HG03196 (cell line): ENCODE measurements at regions not wholly inside any gene's neighbourhood (a gene's known extent, or its start where the extent isn't known, plus 50 kb on each side); places are given as distances from the start of the nearest gene placed in this dataset.

Experiments used
- ATAC-seq: cut with Tn5 transposase; IDR thresholded peaks from one replicate; pipeline ENCODE4 v1.9.1; 2021; ENCODE audit not compliant: unreplicated experiment

DNA sequence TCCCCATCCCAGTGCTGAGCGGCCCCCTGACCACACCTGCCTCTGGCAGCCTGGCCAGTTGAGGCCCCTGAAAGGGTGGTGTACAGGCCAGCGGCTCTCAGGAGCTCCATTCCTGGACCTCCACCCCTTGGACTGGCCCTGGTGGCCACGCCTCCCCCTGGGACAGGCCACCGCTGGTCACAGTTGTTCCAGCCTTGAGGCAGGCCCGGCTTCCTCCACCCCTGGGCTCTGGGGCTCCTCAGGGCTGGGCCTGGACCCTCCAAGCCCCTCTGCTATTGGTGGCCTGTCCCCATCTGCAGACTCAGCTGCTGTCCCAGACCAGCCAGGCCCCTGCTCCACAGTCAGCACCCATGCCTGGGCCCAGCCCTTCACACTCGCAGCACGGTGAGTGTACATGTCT is 93.2 kb upstream of the NKX1-1 start:
- ATAC-seq, result no peak

DNA sequence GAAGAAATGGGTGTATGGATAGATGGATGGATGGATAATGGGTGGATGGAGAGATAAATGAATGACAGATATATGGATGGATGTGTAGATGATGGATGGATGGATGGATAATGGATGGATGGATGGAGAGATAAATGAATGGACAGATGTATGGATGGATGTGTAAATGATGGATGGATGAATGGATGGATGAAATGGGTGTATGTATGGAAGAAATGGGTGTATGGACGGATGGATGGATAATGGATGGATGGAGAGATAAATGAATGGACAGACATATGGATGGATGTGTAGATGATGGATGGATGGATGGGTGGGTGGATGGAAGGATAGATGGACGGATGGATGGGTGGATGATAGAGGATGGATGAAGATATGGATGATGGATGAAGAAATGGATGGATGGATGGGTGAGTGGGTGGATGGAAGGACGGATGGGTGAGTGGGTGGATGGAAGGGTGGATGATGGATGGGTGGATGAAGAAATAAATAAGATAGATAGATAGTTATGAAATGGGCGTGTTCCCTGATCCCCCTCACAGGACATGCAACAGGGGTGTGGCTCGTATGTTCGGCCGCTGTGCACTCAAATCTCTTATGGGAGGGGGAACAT is 91.1 kb upstream of the NKX1-1 start:
- ATAC-seq, result no peak

DNA sequence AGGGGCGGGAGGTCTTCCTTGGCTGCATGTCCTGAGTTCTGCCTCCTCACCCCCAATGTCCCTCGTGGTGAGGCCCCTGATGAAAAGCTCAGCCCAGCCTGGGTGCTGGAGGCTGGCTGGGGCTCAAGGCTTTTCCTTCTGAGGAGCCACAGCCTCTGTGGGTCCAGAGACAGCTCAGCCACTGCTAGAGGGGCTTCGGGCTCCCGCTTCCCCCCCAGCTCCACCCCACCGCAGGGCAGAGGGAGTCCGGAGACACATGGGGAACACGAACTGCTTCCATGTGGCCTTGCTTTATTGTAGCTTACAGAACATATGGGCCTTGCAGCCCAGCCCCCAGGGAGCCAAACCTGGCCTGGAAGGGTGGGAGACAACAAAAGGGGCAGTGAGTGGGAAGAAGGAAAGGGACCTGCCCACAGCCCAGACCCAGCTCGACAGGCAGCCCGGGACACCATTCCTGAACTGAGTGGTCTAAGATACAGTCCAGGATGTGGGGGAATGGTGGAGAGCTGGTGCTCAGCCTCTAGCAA is 89.9 kb upstream of the NKX1-1 start:
- ATAC-seq, result no peak

DNA sequence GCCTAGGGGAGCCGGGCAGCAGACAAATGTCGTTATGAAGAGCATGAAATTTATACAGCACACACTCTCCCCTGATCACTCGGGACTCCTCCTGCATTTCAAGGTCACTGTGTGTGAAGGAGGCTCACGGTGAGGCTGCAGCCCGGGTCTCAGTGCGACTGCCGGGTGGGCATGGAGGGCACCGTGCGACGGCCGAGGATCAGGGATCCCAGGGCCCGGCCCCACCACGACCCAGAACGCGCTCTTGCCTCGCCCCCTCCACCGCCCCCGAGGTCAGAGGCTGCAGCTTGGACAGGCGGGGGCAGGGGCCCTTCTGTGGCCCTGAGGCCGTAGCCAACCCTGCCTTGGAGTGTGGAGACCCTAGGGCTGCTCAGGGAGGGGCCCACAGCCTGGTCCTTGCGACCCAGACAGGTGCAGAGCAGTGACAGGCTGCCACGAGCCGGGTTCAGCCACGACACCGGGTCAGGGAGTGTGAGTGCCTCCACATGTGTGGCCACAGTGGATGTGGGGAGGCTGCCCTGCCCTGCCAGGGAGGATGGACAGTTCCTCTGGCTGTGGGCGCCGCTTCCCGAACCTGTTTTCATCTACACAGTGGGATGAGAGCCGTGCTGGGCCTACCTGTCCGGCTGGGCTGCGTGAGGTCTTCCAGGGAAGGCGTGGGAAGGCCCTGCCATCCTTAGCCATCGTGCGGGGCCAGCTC is 89.3 kb upstream of the NKX1-1 start:
- no peak for ATAC-seq

DNA sequence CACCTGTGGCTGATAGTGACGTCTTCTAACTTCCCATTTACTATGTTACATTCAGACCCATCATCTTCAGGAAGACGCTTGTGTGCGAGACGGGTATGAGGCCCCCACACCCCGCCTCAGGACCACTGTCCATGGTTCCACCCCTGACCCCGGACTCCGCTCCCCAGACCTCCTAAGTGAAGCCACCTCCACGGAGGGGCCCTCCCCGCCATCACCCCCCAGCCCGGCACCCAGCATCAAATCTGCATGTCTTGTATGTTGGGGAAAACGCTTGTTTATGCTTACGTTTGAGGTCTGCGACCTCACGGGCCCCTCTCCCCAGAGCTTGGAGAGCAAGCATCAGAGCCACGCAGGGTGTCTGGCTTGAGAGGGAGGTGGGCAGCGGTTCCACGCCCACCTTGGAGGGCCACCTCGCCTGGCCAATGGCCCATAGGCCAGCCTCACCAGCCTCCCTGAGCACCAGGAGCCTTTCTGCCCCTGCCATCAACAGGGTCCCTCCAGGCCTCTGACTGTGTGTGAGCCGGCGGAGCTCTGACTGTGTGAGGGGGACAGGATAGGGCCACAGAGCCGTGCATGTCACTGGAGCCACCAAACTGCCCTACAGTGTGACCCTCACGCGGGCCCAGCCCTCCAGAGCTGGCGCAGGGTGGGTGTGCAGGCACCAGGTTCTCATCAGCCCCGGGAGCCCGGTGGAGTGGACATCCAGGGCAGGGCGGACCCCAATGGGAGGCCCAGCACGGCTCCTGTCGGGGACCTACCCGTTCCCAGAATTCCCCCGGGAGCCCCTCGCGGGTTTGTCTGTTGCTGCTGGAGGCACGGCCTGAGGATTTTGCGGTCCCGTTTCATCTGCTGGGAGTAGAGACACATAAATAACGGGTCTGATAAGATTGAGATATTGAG is 88.4 kb upstream of the NKX1-1 start:
- no peak for ATAC-seq

DNA sequence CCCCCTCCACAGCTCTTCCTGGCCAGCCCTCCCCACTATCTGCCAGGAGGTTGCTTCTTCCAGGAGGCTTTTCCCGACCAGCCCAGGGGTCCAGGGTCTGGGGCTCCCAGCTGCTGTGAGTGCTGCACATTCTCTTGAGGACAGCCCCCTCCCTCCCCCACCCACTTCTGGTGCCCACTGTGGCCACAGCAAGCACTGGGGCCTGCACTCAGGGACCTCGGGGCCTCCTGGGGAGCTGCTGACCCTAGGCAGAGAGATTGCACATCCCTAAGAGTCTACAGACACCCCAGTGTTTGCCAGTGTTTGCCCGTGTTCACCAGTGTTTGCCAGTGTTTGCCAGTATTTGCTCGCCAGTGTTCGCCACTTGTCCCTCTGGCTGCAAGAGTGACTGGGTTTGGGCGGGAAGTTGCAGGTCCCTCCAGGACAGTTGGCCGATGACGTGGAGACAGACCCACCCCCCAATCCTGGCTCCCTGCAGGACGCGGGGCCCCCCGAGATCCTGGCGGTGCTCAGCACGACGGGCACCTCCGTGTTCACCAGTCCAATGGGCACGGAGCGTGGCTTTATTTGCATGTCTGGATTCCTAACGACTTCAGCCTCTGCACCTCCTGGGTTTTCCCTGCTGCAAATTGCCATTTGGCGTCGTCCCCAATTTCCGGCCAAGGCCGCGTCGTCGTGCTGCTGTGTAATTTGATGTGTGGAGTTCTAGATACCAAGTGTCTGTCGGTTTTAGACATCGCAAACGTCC is 87.5 kb upstream of the NKX1-1 start:
- no peak for ATAC-seq

DNA sequence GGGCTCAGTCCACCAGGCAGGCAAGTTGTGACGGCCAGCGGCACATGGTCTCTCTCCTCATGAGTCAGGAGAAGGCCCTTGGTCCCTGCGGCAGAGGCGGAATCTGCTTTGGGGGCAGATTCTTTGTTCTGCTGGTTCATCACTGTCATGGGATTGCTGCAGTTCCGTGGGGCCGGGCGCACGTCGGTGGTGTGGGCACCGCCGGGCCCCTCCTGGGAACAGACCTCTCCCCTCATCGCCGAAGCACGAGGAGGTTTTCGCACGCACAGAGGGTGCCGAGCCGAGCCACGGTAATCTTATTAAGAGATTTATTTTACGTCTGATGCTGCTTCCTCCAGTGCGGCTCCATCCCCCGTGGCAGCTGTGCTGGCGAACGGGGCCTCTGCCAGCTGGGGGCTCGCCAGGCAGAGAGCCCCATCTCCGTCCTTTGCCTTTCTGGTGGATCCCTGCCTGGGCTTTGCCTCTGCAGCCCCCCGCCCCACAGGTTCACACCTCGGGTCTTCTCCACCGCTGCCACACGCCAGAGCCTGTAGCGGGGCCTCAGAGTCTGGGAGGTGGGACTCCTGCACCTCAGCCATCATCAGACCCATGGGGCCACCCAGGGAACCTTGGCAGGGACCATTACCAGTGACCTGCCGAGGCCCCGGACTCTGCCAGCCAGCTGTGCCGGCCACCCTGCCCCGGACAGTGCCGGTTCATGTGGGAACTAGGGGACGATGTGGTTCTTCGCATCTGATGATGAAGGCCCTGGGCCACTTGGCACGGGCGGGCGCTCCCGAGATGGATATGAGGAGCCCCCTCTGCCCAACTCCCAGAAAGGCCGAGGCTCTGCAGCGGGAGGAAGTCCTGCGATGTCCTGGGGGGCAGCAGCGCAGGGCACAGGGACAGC is 86.7 kb upstream of the NKX1-1 start:
- ATAC-seq, result no peak

DNA sequence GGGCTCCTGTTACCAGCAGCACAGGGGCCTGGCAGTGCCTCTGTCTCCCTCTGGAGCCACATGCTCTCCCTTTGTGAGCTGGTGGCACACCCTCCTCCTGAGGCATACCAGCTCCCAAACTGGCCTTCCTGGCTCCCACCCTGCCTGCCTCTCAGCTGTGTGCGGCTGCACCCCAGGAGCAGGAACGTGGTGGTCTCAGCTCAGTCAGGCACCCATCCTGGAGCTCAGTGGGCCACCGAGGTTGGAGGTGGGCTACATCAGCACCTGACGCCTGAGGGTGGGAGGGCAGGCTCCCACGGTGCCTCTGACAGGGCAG is 85.9 kb upstream of the NKX1-1 start:
- no peak for ATAC-seq

DNA sequence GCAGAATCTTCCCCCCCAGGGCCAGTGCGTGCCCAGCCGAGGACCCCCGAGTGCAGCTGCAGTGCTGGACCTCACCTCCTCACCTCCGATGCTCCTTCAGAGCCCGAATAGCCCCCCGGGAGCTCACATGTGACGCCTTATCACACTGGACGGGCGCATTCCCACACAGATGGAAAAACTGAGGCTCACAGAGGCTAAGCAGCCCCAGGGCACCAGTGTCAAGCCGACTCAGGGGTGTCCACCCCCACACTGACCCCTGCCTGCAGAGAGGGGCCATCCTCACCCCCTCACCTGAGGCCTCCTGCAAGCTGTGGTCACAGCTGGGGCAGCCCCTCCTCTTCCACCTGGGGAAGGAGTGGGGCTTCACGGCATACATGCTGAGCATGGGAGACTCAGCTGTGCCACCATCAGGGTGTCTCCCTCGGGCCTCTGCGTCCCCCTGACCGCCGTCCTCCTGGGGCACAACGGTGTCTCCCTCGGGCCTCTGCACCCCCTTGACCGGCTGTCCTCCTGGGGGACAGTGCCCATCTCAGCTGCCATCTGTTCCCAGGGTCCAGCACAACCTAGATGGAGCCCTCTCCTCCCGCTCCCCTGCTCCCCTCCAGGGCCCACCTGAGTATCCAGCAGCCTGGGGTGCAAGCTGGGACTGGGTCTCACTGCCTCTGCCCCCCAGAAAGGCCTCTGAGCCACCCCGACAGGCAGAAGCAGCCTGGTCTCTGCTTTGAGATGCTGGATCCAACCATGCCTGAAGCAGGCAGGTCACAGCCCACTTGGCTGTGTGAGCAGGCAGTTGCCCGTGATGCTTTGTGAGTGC is 85.3 kb upstream of the NKX1-1 start:
- ATAC-seq, result no peak

DNA sequence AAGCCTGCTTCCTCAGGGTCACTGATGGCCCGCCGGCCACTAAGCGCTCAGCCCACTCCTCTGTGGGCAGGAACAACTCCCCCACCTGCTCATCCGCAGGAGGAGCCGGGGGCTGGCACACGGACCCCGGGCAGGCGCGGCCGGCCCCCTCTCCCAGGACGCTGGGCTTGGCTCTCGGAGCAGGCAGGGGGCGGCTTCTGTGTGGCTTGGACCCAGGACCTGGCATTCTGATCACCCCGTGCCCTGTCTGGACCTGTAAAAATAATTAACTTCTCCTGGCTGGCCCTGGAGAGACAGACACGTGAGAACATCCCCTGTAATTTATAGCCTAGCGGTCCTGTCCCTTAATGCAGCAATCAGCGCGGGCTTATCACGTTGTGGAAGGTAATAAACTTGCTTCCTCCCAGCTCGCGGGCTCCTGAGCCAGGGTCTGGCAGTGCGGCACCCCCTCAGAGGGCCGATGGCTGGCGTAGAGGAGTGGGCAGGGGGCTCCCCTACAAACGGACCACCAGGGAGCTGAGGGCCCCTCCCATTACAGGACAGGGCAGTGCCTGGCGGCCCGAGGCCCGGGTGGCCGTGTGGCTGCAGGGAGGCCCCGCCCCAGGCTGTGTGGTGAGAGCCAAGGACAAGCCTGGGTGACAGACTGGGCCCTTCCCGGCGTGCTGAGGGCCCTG is 84.5 kb upstream of the NKX1-1 start:
- ATAC-seq, result no peak

DNA sequence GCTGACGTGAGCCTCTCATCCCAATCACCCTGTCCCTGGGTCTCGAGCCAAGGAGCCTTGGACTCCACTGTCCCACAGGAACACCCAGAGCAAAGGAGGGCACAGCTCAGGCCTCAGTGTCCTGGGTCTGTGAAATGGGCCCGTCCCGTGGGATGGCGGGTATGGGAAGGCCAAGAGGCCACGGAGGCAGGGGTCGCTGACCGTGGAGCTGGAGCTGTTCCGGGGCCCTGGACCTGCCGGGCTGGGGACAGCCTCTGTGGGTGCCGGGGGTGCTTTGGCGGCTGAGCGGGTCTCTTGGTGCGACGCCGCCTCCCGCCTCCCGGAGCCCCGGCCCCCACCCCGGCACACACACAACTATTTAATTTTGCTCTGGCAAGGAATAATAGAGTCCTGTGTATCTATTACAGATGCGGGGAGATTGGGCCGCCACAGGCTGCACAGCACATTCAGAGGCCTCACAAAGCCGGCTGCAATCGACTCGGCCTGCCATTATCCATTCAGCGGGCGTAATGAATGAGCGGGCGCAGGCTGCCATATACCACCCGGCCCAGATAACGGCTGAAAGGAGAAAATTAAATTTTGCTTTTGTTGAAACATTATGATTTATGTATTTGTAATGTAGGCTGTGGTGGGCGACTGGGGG is 83.9 kb upstream of the NKX1-1 start:
- ATAC-seq, result no peak

DNA sequence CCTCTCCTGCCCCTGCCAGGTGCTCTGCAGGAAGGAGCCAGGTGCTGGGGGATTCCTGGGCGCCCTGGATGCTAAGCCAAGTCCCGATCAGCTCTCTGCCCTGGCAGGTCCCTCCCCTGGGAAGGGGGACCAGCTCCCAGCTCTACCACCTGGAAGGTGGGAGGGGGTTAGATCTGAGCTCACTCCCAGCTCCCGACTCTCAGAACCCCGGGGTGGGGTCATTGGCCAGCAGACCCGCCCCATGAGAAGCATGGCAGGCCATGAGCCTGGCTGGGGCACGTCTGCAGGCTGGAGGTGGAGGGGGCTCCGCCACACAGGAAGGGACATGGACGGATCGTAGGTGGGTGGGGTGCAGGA is 83.4 kb upstream of the NKX1-1 start:
- ATAC-seq, result no peak

DNA sequence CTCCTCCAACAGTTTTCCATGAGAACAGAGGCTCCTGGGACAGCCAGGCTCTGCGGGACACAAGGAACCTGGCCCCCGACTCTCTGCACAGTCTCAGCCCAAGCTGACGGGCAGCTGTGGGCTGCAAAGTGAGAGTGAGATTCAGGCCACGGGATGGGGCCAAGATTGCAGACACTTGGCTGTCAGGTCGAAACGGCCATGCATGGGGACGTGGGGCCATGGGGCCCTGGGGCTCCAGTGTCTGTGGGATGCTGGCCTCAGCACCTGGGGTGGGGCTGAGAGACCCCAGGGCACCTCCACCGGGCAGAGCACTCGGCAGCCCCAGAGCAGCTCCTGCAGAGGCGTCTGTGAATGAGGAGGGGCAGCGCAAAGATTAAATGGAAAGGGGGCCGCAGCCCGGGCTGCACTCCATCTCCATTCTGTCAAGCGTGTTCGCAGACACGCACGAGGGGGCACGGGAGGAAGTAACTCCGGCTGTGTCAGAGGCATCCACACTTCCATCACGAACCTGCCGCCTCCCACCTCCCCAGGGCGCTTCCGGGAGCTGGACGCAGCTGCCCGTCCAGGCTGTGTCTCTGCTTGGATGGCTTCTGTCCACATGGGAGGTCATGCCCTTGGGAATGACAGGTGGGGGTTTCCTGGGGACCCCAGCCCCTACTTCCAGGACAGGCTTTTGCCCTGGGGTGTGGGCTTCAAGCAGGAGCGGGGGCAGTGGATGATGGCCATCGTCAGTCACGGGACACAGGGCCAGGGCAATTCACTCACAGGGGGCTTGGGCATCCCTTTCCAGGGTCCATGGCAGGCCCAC is 82.8 kb upstream of the NKX1-1 start:
- ATAC-seq, result no peak

DNA sequence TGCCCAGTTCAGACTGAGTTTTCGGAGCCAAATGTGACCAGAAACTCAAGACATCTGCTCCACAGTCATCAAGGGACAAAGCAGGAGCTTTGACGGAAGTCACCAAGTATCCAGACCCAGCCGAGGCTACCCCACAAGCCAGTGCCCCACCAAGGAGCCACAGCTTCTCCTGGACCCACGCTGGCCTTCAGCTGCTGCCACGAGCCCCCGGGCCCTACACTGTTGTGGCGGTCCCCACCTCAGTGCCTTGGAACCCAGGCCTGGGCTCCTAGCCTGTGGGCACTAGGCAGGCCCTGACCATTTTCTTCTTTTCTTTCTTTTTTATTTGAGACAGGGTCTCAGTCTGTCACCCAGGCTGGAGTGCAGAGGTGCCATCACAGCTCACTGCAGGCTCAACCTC is 82.1 kb upstream of the NKX1-1 start:
- no peak for ATAC-seq

DNA sequence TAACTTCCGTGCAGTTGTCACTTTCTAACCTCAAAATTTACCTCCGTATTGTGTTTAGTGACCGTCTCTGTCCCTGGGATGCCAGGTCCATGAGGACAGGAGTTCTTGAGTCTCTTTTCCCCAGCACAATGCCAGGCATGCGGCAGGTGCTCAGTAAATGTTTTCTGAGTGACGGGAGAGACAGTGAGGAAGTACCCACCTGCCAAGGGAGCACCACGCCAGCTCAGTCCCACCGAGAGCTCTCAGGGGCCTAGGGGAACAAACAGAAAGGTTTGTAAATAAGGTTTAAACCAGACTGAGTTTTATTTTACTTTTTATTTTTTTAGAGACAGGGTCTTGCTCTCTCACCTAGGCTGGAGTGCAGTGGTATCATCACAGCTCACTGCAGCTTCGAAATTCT is 81.5 kb upstream of the NKX1-1 start:
- no peak for ATAC-seq

DNA sequence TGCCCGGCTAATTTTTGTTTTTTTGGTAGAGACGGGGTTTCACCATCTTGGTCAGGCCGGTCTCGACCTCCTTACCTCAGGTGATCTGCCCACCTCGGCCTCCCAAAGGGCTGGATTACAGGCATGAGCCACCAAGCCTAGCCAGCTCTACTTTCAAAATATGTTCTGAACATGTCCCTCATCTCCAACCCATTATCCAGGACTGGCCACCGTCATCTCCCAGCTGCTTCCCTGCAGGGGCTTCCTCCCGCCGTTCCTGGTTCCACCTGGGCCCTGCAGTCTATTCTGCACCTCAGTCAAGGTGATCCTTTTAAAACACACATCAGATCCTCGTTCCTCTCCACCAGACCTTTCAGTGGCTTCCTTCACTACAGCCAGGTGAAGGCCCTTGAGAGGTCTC is 80.9 kb upstream of the NKX1-1 start:
- no peak for ATAC-seq

DNA sequence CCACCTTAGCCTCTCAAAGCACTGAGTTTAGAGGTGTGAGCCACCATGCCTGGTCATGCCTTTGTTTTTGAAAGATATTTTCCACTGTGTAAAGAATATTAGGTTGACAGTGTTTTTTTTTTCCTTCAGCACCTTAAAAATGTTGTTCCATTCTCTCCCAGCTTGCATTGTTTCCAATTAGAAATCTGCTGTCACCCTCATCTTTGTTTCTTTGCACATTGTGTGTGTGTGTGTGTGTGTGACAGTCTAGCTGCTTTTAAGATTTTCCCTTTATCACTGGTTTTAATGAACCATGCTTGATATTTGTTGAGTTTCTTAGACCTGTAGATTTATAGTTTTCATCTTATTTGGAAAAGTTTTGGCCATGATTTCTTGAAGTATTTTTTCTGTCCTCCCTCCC is 79.0 kb upstream of the NKX1-1 start:
- ATAC-seq, result no peak

DNA sequence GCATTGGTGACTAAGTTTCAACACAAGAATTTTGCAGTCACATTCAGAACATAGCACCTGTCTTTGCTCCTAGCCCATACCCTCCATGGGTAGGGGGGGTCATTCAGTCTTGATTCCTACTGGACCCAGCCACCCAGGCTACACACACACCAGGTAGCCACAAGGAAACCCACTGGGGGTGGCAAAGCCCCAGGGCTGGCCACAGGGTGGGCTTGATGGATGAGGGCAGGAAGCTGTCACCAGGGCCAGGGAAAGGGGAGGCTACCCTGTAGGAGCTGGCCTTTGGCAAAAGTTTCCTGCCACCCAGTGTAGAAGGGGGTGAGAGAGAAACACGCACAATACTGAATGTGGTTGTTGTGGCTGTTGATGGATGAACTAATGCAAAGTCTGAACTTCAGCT is 74.5 kb upstream of the NKX1-1 start:
- ATAC-seq, result no peak
